ENCODE measurements at regions not wholly inside any gene's neighbourhood (a gene's known extent, or its start where the extent isn't known, plus 50 kb on each side); places are given as distances from the start of the nearest gene placed in this dataset.

GRCh38 chrX:85619962-85620361 is 240.5 kb upstream of the POF1B start:
- Histone ChIP-seq H3K4me3 (no peak overlapping the region), H3K9ac (ENCODE audit: low read depth in 2 of 2, low read length in 2 of 2) (no peak overlapping the region), H3K36me3 (no peaks in the 10 kb centered on the region), H3K9me3 (no peaks in the 10 kb centered on the region), H3K4me1 (no peaks in the 10 kb centered on the region), H3K27me3 (no peaks in the 10 kb centered on the region), H3K27ac (no peak overlapping the region)
- TF ChIP-seq CTCF (IDR thresholded peaks at IDR 0.05): no peak
- intact Hi-C loops (cut with DNase I): no loop called here
- no peak for DNase-seq

- Histone ChIP-seq H3K9ac (ENCODE audit: low read depth in 2 of 2, low read length in 2 of 2) (no peak overlapping the region), H3K27ac (no peak overlapping the region), H3K9me3 (no peaks in the 10 kb centered on the region), H3K27me3 (no peaks in the 10 kb centered on the region), H3K4me1 (no peaks in the 10 kb centered on the region), H3K4me3 (no peak overlapping the region), H3K36me3 (no peaks in the 10 kb centered on the region)
- no peak for DNase-seq
- TF ChIP-seq CTCF (IDR thresholded peaks at IDR 0.05): no peak
- intact Hi-C loops (cut with DNase I): no loop called here
These were observed 232.5 kb upstream of the POF1B start for GRCh38 chrX:85611926-85612325.

GRCh38 chrX:85592980-85593379 is 213.5 kb upstream of the POF1B start:
- intact Hi-C loops (cut with DNase I): no loop called here

GRCh38 chrX:85591536-85591935 is 212.1 kb upstream of the POF1B start:
- no peak for TF ChIP-seq CTCF (IDR thresholded peaks at IDR 0.05)
- Histone ChIP-seq H3K4me3 (no peak overlapping the region), H3K36me3 (no peaks in the 10 kb centered on the region), H3K27ac (no peak overlapping the region), H3K4me1 (no peaks in the 10 kb centered on the region), H3K27me3 (no peaks in the 10 kb centered on the region), H3K9ac (ENCODE audit: low read depth in 2 of 2, low read length in 2 of 2) (no peak overlapping the region), H3K9me3 (no peaks in the 10 kb centered on the region)
- no peak for DNase-seq
- intact Hi-C loops (cut with DNase I): no loop called here

More at GRCh38 chrX:85592980-85593379, 213.5 kb upstream of the POF1B start:
- no peak overlapping the region for H3K9ac ChIP-seq (ENCODE audit: low read depth in 2 of 2, low read length in 2 of 2)
- H3K27ac ChIP-seq: no peak overlapping the region
- no peak for DNase-seq
- no peaks in the 10 kb centered on the region for H3K36me3 ChIP-seq
- no peak overlapping the region for H3K4me3 ChIP-seq
- H3K4me1 ChIP-seq: no peaks in the 10 kb centered on the region
- H3K9me3 ChIP-seq: no peaks in the 10 kb centered on the region
- TF ChIP-seq CTCF (IDR thresholded peaks at IDR 0.05): no peak
- no peaks in the 10 kb centered on the region for H3K27me3 ChIP-seq

GRCh38 chrX:85590638-85591037 is 211.2 kb upstream of the POF1B start:
- H3K9ac ChIP-seq (ENCODE audit: low read depth in 2 of 2, low read length in 2 of 2): no peak overlapping the region
- no peaks in the 10 kb centered on the region for H3K27me3 ChIP-seq
- DNase-seq: no peak
- H3K4me3 ChIP-seq: no peak overlapping the region
- no peaks in the 10 kb centered on the region for H3K9me3 ChIP-seq
- intact Hi-C loops (cut with DNase I): no loop called here
- H3K27ac ChIP-seq: no peak overlapping the region
- no peak for TF ChIP-seq CTCF (IDR thresholded peaks at IDR 0.05)
- no peaks in the 10 kb centered on the region for H3K36me3 ChIP-seq
- no peaks in the 10 kb centered on the region for H3K4me1 ChIP-seq

GRCh38 chrX:85573801-85574200 is 194.3 kb upstream of the POF1B start:
- no peak for TF ChIP-seq CTCF (IDR thresholded peaks at IDR 0.05)
- Histone ChIP-seq H3K36me3 (no peaks in the 10 kb centered on the region), H3K9ac (ENCODE audit: low read depth in 2 of 2, low read length in 2 of 2) (no peak overlapping the region), H3K4me3 (no peak overlapping the region), H3K27me3 (no peaks in the 10 kb centered on the region), H3K9me3 (no peaks in the 10 kb centered on the region), H3K4me1 (no peaks in the 10 kb centered on the region), H3K27ac (no peak overlapping the region)
- DNase-seq: no peak
- intact Hi-C loops (cut with DNase I): no loop called here
